ENCODE measurements at regions not wholly inside any gene's neighbourhood (a gene's known extent, or its start where the extent isn't known, plus 50 kb on each side); places are given as distances from the start of the nearest gene placed in this dataset.

DNA sequence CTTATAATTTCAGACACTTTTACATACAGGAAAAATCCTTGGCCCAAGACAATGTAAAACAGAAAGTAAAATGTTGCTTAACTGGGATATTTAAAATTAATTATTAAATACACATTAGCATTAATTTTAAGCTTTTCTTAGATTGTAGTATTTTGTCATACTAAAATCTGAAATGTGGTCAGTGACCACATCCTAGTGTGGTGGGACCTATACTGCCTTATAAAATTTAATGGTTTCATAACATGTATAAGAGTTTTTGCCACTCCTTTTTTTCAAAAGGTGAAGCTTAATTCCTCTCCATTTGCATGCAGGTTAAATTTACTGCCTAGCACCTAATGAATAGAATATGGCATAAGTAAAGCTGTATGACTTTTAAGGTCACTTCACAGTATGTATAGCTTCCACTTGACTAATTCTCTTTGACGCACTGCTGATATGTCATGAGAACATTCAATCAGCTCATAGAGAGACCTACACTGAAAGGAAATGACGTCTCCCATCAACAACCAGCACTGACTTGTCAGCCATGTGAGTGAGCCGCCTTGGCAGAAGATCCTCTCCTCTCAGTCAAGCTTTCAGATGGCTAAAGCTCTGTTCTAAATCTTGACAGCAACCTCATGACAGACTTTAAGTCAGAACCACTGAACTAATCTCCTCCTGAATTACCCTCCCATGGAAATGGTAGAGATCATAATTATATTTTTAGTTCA lies 847.8 kb downstream of the SI start:
- H3K36me3 ChIP-seq, result no peaks in the 10 kb centered on the region
- 72 to 79% methylated on average over 3 of the region's 3 CpGs for WGBS, 2 donors (ENCODE audit: low coverage in 1 of 2)
- TF ChIP-seq POLR2A (IDR thresholded peaks at IDR 0.05) (no peak), POLR2AphosphoS5 (IDR thresholded peaks at IDR 0.05) (no peak), EP300 (IDR thresholded peaks at IDR 0.05) (no peak)
- TF ChIP-seq, protein P1, sequence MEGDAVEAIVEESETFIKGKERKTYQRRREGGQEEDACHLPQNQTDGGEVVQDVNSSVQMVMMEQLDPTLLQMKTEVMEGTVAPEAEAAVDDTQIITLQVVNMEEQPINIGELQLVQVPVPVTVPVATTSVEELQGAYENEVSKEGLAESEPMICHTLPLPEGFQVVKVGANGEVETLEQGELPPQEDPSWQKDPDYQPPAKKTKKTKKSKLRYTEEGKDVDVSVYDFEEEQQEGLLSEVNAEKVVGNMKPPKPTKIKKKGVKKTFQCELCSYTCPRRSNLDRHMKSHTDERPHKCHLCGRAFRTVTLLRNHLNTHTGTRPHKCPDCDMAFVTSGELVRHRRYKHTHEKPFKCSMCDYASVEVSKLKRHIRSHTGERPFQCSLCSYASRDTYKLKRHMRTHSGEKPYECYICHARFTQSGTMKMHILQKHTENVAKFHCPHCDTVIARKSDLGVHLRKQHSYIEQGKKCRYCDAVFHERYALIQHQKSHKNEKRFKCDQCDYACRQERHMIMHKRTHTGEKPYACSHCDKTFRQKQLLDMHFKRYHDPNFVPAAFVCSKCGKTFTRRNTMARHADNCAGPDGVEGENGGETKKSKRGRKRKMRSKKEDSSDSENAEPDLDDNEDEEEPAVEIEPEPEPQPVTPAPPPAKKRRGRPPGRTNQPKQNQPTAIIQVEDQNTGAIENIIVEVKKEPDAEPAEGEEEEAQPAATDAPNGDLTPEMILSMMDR (IDR thresholded peaks at IDR 0.05), result no peak
- no peak overlapping the region for H3K27ac ChIP-seq
- ATAC-seq, result no peak
- no peak overlapping the region for H3K4me3 ChIP-seq
- no peaks in the 10 kb centered on the region for H3K9me3 ChIP-seq
- H3K4me1 ChIP-seq, result no peaks in the 10 kb centered on the region
- H3K27me3 ChIP-seq, result no peaks in the 10 kb centered on the region

DNA sequence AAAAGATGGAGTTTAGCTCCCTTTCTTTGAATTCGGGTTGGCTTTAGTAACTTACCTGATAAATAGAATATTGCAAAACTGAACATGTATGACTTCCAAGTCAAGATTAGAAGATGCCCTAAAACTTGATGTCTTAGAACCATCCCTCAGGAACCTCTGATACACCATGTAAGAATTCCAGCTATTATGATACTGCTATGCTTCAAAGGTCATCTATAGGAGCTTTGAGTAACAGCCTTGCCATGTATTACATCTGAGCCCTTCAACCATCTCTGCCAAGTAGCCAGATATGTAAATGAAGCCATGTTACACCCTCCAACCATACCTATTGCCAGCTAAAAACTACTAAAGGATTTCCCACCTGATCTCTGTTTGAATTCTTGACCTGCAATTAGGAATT lies 854.2 kb downstream of the SI start:
- no peak for ATAC-seq
- 0% methylated on average over 1 of the region's 1 CpG for WGBS, 2 donors (ENCODE audit: low coverage in 1 of 2)
- no peak for TF ChIP-seq POLR2AphosphoS5 (IDR thresholded peaks at IDR 0.05)
- TF ChIP-seq POLR2A (IDR thresholded peaks at IDR 0.05), result no peak
- TF ChIP-seq EP300 (IDR thresholded peaks at IDR 0.05), result no peak
- TF ChIP-seq, protein P1 (IDR thresholded peaks at IDR 0.05), result no peak

DNA sequence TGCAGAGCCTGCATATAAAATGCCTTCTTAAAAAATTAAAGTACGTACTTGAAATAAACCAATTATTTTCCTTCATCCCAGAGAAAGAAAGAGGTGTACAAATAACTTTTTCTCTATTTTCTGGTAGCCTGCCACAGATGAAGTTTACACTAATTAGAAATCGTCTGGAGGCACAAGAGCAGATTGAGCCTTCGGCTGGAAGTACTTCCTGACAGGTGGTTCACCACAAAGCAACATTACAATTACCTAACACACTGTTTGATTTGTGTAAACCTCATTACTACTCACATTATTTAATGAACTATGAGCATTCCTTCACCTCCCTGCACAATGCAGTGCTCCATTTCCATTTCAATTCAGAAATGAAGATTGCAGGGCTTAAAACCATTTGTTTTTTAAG lies 856.1 kb downstream of the SI start:
- Histone ChIP-seq H3K9me3 (peaks cover 0 to 15% (median 0%) of the 10 kb centered on the region in 3 donors), H3K4me1 (no peaks in the 10 kb centered on the region), H3K27me3 (no peaks in the 10 kb centered on the region), H3K36me3 (no peaks in the 10 kb centered on the region), H3K27ac (no peak overlapping the region), H3K4me3 (no peak overlapping the region)
- no peak for ATAC-seq
- TF ChIP-seq, protein P1 (IDR thresholded peaks at IDR 0.05), result no peak
- TF ChIP-seq EP300 (IDR thresholded peaks at IDR 0.05), result no peak
- no peak for TF ChIP-seq POLR2AphosphoS5 (IDR thresholded peaks at IDR 0.05)
- no peak for TF ChIP-seq POLR2A (IDR thresholded peaks at IDR 0.05)
- 44 to 45% methylated on average over 3 of the region's 3 CpGs for WGBS, 2 donors (ENCODE audit: low coverage in 1 of 2)

More for the DNA sequence above, 854.2 kb downstream of the SI start:
- Histone ChIP-seq H3K27me3 (no peaks in the 10 kb centered on the region), H3K27ac (no peak overlapping the region), H3K4me3 (no peak overlapping the region), H3K9me3 (peaks cover 0 to 12% (median 0%) of the 10 kb centered on the region in 3 donors), H3K4me1 (no peaks in the 10 kb centered on the region), H3K36me3 (no peaks in the 10 kb centered on the region)

DNA sequence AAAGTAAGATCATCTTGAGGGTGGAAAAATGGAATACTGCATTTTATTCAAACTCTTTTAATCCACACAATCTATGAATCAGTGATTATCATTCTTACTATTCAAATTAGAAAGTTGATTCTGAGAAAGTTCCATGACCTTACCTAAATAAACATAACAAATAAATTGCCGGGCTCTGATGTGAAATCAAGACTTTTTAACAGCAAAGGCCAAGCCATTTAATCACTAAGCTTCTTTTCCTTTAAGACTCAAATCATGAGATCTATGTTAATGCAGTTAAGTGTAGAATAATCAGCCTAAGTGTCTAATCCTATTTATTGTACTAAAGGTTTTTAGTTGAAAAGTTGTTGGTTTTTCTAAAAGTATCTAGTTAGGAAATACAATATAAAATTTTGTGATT lies 857.0 kb downstream of the SI start:
- Histone ChIP-seq H3K36me3 (no peaks in the 10 kb centered on the region), H3K4me1 (no peaks in the 10 kb centered on the region), H3K27me3 (no peaks in the 10 kb centered on the region), H3K4me3 (no peak overlapping the region), H3K27ac (no peak overlapping the region), H3K9me3 (peaks cover 0 to 15% (median 0%) of the 10 kb centered on the region in 3 donors)
- TF ChIP-seq POLR2A (IDR thresholded peaks at IDR 0.05) (no peak), EP300 (IDR thresholded peaks at IDR 0.05) (no peak), POLR2AphosphoS5 (IDR thresholded peaks at IDR 0.05) (no peak)
- TF ChIP-seq, protein P1 (IDR thresholded peaks at IDR 0.05), result no peak
- ATAC-seq, result no peak
- 55 to 69% methylated on average over 1 of the region's 1 CpG for WGBS, 2 donors (ENCODE audit: low coverage in 1 of 2)

DNA sequence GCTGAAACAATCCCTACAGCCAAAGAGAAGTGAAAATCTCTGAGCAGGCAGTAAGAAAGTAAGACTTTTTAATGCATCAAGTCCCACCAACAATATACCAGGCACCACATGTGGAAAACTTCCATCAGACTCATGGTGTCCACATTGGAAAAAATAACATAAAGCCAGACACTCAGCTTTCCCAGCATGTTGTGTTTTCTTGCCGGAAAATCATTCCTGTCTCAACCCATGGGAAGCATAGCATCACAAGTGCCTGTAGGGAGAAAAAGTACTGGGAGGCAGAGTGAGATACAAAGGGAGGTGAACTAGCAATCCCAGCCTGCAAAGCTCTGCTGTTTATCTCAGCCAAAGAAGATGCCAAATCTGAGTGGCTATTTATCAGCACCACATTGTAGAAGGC lies 868.9 kb downstream of the SI start:
- WGBS, 2 donors (ENCODE audit: low coverage in 1 of 2), result 78% methylated on average over 1 of the region's 1 CpG; no CpG with 5 or more reads in 1 of the 2 donors
- no peak for ATAC-seq
- Histone ChIP-seq H3K4me1 (no peaks in the 10 kb centered on the region), H3K27ac (no peak overlapping the region), H3K9me3 (no peaks in the 10 kb centered on the region), H3K4me3 (no peak overlapping the region), H3K36me3 (no peaks in the 10 kb centered on the region), H3K27me3 (no peaks in the 10 kb centered on the region)
- TF ChIP-seq EP300 (IDR thresholded peaks at IDR 0.05), result no peak
- TF ChIP-seq POLR2A (IDR thresholded peaks at IDR 0.05), result no peak
- no peak for TF ChIP-seq POLR2AphosphoS5 (IDR thresholded peaks at IDR 0.05)
- TF ChIP-seq, protein P1 (IDR thresholded peaks at IDR 0.05), result no peak

All from gastroesophageal sphincter (tissue), 4 donors.